ENCODE measurements at regions not wholly inside any gene's neighbourhood (a gene's known extent, or its start where the extent isn't known, plus 50 kb on each side); places are given as distances from the start of the nearest gene placed in this dataset.

- no peak for TF ChIP-seq POLR2A (IDR thresholded peaks at IDR 0.05)
- no peak for TF ChIP-seq CTCF (IDR thresholded peaks at IDR 0.05)
Measured at GRCh38 chr16:52657924-52658323, 111.0 kb upstream of the TOX3 start.
